ENCODE measurements at regions not wholly inside any gene's neighbourhood (a gene's known extent, or its start where the extent isn't known, plus 50 kb on each side); places are given as distances from the start of the nearest gene placed in this dataset.
"Not testable (repeated sequence)": the region's sequence is repeated elsewhere in the genome, so short reads cannot be mapped to it uniquely, and the experiment has no call there.

DNA sequence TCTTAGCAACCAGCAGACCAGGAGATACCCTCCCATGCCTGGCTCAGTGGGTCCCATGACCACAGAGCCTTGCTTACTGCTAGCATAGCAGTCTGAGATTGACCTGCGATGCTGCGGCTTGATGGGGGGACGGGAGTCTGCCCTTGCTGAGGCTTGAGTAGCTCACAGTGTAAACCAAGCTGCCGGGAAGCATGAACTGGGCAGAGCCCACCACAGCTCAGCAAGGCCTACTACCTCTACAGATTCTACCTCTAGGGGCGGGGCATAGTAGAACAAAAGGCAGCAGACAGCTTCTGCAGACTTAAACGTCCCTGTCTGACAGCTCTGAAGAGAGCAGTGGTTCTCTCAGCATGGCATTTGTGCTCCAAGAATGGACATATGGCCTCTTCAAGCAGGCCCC is 86.7 kb upstream of the OR4E1 start:
- intact Hi-C loops (cut with DNase I); ATAC-seq; DNase-seq: not testable (repeated sequence)

DNA sequence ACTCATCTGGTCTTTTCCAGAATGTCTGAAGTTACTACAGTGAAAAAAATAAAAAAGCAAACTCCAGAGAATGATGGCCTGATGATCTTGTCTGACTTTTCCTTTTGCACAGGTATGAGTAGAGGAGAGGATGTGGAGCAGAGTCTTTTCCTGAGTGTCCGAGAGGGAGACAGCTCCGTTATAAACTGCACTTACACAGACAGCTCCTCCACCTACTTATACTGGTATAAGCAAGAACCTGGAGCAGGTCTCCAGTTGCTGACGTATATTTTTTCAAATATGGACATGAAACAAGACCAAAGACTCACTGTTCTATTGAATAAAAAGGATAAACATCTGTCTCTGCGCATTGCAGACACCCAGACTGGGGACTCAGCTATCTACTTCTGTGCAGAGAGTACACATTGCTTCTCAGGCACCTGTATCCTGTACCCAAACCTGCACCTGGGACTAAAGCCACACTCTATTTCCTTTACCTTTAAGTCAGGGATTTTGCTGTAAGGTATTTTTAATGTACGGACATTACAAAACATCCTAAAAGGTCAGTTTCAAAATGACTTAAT is 75.8 kb upstream of the OR4E1 start:
- intact Hi-C loops (cut with DNase I): no loop called here
- ATAC-seq (no peak), DNase-seq (no peak)

DNA sequence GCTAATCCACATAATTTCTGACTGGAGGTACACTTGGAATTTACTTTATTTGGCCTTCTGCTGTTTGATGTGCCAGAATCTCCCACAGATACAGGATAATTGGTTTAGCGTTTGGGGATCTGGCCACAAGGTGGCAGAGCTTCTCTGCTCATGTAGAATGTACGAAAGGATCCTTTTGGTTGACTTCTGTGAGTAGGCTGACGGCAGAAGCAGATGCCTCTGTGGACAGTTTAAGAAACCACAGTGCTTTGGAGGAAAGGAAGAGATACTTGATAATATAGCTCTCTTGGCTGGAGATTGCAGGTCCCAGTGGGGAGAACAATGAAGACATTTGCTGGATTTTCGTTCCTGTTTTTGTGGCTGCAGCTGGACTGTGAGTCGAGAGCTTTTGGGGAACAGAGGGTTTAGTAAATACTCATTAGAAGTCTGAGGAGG is 75.3 kb upstream of the OR4E1 start:
- ATAC-seq (peak in 1 of 2 donors; percentile 50), DNase-seq (no peak)
- intact Hi-C loops (cut with DNase I): no loop called here

DNA sequence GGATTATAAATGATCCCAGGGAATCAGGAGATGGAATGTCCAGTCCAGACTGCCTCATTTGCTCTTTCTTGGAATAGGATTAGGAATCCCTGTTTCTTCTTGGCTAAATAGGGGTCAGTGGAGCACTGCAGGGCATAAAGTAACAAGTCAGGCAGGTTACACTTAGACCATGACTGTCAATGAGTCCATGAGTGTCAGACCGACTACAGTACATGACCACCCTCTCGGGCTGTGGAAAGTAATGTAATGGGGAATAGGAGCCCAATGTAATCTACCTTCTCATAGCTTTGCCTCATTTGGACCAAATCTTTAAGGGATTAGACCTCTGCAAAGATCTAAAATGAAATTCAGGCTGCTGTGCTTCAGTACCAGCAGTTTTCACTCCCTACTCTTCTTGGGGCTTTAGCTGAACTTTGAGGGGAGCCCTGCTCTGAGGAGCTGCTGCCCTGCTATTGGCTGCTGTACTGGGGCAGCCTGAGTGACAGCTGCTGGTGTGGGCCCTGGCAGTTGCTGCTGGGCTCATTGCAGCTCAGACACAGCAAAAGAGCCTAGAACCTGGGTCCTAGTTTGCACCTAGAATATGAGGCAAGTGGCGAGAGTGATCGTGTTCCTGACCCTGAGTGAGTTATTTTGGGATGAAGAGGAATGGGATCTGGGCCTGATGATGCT is 62.2 kb upstream of the OR4E1 start:
- DNase-seq (no peak), ATAC-seq (no peak)
- intact Hi-C loops (cut with DNase I): no loop called here

DNA sequence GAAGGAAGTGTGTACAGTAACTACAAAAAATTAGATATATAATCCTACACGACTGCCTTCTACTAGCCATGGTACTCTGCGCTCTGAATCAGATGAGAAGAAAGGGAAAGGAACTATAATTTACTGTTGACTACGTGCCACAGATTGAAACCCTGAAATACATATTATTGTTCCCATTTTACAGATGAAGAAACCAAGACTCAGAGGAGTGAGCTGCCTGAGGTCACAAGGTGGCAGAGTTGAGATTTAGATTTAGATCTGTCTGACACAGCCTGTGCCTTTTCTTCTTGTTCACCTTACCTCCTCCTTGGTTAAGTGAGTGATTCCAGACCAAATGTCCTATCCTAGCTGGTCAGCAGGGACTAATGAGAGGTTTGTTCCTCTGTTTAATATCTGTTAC is 61.6 kb upstream of the OR4E1 start:
- intact Hi-C loops (cut with DNase I): no loop called here
- ATAC-seq: no peak
- DNase-seq: no peak

DNA sequence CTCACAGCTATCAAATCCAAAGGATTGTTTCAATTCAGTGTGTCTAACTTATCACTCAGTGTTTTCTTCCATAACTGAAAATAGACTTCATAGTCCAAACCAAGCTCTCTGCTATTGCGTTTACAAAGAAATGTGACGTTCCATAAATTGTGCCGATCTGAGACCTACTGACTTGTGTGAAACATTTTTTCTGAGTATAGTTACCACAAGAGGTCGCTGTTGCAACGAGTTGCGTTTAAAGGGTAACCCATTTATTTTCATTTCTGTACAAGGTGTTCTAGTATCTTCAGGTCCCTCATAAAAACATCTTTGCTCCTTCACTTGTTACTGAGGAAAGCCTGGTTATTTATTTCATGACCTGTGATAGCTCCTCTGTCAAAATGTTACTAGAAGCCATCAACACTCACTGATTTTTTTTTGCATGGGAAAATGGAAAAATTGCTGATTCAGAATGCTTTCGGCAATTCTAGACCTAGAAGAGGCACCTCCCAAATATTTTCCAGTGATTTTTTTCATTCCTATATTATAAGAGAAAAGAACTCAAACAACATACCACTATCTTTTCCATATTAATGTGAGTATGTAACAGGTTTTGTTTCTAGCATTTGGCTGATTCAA is 60.9 kb upstream of the OR4E1 start:
- no peak for DNase-seq
- intact Hi-C loops (cut with DNase I): no loop called here
- ATAC-seq: no peak

DNA sequence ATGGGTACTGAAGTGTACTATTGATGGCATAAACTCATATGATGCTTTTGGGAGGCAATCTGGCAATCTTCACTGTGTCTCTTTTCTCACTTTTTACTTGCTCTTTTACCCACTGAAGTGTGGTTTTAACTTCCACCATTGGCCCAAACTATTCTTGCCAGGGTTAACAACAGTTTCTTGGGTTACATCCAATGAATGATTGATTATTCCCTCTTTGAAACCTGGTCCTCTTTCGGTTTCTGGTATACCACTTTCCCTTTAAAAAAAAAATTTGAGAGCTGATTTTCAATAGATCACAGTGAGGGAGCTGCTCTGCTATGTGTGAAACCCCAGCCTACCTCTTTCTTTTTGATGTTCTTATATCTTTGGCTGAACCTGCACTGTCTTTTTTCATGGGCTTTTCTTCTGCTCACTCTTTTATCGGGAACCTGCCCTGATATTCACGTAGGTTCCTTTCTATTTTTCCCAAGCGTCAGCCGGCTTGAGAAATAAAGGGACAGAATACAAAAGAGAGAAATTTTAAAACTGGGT is 56.1 kb upstream of the OR4E1 start:
- DNase-seq (no peak), ATAC-seq (no peak)
- intact Hi-C loops (cut with DNase I): no loop called here

DNA sequence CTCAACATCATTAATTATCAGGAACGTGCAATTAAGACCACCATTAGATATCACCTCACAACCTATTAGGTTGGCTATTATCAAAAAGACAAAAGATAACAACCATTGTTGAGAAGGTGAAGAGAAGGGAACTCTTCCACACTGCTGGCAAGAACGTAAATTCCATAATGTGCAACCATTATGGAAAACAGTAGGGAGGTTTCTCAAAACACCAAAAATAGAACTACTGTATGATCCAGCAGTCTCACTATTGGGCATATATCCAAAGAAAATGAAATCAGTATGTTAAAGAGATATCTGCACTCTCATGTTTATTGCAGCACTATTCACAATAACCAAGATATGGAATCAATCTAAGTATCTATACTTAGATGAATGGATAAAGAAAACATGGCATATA is 51.6 kb upstream of the OR4E1 start:
- intact Hi-C loops (cut with DNase I): no loop called here
- DNase-seq (no peak), ATAC-seq (no peak)

DNA sequence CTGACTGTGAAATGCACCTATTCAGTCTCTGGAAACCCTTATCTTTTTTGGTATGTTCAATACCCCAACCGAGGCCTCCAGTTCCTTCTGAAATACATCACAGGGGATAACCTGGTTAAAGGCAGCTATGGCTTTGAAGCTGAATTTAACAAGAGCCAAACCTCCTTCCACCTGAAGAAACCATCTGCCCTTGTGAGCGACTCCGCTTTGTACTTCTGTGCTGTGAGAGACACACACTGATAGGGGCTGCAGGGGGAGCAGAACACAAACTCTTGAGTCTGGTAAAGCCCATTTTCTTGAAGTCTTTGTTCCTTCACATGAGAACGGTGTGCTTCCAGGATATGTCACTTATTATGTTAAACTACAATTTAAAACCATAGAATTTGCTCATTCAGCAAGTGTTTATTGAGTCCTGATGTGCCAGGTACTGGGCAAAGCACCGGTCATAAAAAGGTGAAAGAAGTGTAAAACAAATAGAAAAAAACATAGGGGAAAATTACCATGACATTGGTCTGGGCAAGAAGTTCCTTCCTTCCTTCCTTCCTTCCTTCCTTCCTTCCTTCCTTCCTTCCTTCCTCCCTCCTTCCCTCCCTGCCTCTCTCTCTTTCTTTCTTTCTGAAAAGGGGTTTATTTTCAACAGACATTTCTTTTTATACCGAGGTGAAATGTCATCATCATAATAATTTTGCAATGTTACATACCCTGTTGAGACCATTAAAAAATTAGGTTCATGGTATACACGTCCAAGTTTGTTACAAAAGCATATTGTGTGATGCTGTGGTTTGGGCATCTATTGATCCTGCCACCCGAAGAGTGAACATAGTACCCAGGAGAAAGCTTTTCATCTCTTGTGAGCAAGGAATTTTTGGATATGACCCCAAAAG is 50.7 kb upstream of the OR4E1 start:
- DNase-seq (no peak), ATAC-seq (no peak)
- intact Hi-C loops (cut with DNase I): no loop called here

DNA sequence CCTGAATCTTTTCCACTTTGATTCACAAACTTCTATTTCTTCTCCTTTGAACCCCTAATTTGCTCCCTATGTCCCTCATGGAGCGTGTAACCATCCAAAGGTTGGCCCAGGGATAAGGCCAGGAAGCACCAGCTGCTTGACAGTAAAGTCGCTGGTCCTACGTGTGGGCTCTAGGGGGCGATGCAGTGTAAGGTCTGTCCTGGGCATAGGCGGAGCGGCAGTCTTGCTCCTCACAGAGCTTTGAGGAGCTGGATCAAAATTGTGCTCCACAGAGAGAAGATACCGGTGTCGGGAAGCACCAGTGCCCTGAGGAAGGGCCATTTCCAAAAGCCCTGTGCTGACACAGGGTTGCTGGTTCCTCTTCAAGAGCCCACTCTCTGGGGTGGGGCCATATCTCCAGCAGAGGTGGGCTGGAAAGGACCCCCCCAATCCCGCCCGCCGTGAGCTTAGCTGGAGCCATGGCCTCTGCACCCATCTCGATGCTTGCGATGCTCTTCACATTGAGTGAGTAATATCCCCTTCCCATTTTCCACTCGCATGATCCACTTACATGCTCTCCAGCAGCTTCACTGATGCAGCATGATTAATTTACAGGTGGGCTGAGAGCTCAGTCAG is 49.9 kb upstream of the OR4E1 start:
- ATAC-seq: no peak
- intact Hi-C loops (cut with DNase I): no loop called here

More for the DNA sequence above, 49.9 kb upstream of the OR4E1 start:
- no peak for DNase-seq
